Sigmoid colon (tissue), 6 donors: ENCODE measurements at regions not wholly inside any gene's neighbourhood (a gene's known extent, or its start where the extent isn't known, plus 50 kb on each side); places are given as distances from the start of the nearest gene placed in this dataset.

Experiments
- DNase-seq: peaks from one replicate; pipeline ENCODE4 v3.0.0-alpha.2; 2019
- H3K27ac ChIP-seq, 4 donors: fragments of 200-600 bp; sonication (generic); one replicate each; pipeline ENCODE4 v1.5.1; 2016 to 2019; ENCODE audit warnings: mild to moderate bottlenecking in 1 of 4
- H3K27me3 ChIP-seq, 3 donors: fragments of 200-600 bp; sonication (generic); one replicate each; pipeline ENCODE4 v1.5.1; 2019; ENCODE audit warnings: mild to moderate bottlenecking in 1 of 3
- H3K36me3 ChIP-seq, 4 donors: fragments of 200-600 bp; sonication (generic); one replicate each; pipeline ENCODE4 v1.5.1; 2016 to 2019
- H3K4me1 ChIP-seq, 4 donors: fragments of 200-600 bp; sonication (generic); one replicate each; pipeline ENCODE4 v1.5.1; 2017 to 2019
- H3K4me3 ChIP-seq, 4 donors: fragments of 200-600 bp; sonication (generic); one replicate each; pipeline ENCODE4 v1.5.1; 2017 to 2019; ENCODE audit warnings: mild to moderate bottlenecking in 2 of 4, moderate library complexity in 1 of 4
- H3K9me3 ChIP-seq, 4 donors: fragments of 200-600 bp in 3 of 4; sonication (generic) in 3 of 4; one replicate each; pipeline versions ENCODE4 v1.5.1 to v1.6.1; 2013 to 2019
- EP300 ChIP-seq, 4 donors: sonication (generic); formaldehyde crosslinking; IDR thresholded peaks; one replicate each; pipeline ENCODE4 v1.6.1; 2017; ENCODE audit warnings: antibody characterized with exemption in 4 of 4
- POLR2AphosphoS5 ChIP-seq, 4 donors: sonication (generic); formaldehyde crosslinking; IDR thresholded peaks; one replicate each; pipeline ENCODE4 v1.6.1; 2017; ENCODE audit warnings: antibody characterized with exemption in 4 of 4
- WGBS, 2 donors: extraction: QIAGEN DNeasy Blood & Tissue Kit; methylation state at CpG; one replicate each; pipeline ENCODE4 v1.1.7; 2013; 5-methylcytosine and 5-hydroxymethylcytosine counted together
- intact Hi-C: fragments of 100-400 bp; cut with DNase I; formaldehyde crosslinking; loops from one replicate; pipeline ENCODE4 v1.15.1; 2023
- small RNA-seq, 3 donors: library from RNA; depleted of rRNA; stranded (forward); fragments of <200 nt; gene quantifications; one replicate each; pipeline ENCODE3, GENCODE V24; 2016
- donor health status: healthy with polysubstance abuse.
- donor health status: healthy.

DNA sequence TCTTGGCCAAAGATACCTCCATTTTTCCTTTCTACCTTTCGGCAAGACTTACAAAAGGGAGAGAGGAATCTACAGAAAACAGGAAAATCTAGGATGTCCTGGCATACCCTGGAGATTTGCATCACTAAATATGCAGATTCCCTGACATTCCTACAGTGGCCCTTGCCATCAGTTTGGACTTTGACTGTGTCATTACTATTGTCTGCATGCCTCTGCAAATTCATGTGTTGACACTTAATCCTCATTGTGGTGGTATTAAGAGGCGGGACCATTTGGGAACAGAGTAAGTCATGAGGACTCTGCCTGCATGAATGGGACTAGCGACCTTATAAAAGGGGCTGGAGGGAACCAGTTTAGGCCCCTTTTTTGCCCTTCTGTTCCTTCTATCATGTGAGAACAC lies 50.5 kb upstream of the DTNBP1 start:
- no peak for TF ChIP-seq POLR2AphosphoS5 (IDR thresholded peaks at IDR 0.05)
- intact Hi-C loops = no loop called here
- WGBS, 2 donors = 76 to 80% methylated on average over 3 of the region's 3 CpGs

DNA sequence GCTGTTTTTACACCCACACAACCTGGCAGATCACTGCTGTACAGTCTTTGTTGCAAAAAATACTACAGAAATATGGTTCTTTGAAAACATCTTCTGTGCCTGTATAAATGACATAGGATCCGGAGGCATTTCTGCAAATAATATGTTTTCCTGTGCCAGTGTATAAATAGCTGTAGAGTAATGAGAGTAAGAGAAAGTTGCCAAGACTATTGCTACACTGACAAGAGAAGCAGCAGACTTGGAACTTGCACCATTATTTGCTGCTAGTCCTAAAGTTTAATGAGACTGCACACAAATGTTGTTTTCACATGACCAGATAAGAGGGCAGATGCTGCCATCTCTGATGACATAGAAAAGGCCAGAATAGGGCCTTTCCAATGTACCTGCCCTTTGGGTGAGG lies 50.0 kb upstream of the DTNBP1 start:
- intact Hi-C loops = no loop called here
- Histone ChIP-seq H3K9me3 (peaks cover 0 to 2% (median 0%) of the 10 kb centered on the region in 4 donors), H3K27me3 (no peaks in the 10 kb centered on the region), H3K4me1 (no peaks in the 10 kb centered on the region), H3K27ac (no peak overlapping the region), H3K36me3 (no peaks in the 10 kb centered on the region), H3K4me3 (no peak overlapping the region)
- TF ChIP-seq EP300 (IDR thresholded peaks at IDR 0.05) = no peak
- DNase-seq = no peak
- WGBS, 2 donors = 78 to 96% methylated on average over 1 of the region's 1 CpG

More for the DNA sequence above, 50.5 kb upstream of the DTNBP1 start:
- H3K4me1 ChIP-seq = no peaks in the 10 kb centered on the region
- no peaks in the 10 kb centered on the region for H3K27me3 ChIP-seq
- H3K4me3 ChIP-seq = no peak overlapping the region
- H3K27ac ChIP-seq = no peak overlapping the region
- no peak for DNase-seq
- peaks cover 0 to 2% (median 0%) of the 10 kb centered on the region in 4 donors for H3K9me3 ChIP-seq
- no peaks in the 10 kb centered on the region for H3K36me3 ChIP-seq

Small RNA genes in the stretch of these regions (small RNA-seq; reads per million reads assigned to genes)
- gene AL365265.1 = 0 reads per million in 3 donors
